Medulla oblongata (tissue), 1 donor: ENCODE measurements at regions not wholly inside any gene's neighbourhood (a gene's known extent, or its start where the extent isn't known, plus 50 kb on each side); places are given as distances from the start of the nearest gene placed in this dataset.

Experiments used
- DNase-seq: peaks from one replicate; pipeline ENCODE4 v3.0.0-alpha.2; 2015; ENCODE audit errors: extremely low spot score

GRCh38 chr22:49035818-49036457 lies 791.7 kb downstream of the BRD1 start:
- DNase-seq, result no peak

DNA sequence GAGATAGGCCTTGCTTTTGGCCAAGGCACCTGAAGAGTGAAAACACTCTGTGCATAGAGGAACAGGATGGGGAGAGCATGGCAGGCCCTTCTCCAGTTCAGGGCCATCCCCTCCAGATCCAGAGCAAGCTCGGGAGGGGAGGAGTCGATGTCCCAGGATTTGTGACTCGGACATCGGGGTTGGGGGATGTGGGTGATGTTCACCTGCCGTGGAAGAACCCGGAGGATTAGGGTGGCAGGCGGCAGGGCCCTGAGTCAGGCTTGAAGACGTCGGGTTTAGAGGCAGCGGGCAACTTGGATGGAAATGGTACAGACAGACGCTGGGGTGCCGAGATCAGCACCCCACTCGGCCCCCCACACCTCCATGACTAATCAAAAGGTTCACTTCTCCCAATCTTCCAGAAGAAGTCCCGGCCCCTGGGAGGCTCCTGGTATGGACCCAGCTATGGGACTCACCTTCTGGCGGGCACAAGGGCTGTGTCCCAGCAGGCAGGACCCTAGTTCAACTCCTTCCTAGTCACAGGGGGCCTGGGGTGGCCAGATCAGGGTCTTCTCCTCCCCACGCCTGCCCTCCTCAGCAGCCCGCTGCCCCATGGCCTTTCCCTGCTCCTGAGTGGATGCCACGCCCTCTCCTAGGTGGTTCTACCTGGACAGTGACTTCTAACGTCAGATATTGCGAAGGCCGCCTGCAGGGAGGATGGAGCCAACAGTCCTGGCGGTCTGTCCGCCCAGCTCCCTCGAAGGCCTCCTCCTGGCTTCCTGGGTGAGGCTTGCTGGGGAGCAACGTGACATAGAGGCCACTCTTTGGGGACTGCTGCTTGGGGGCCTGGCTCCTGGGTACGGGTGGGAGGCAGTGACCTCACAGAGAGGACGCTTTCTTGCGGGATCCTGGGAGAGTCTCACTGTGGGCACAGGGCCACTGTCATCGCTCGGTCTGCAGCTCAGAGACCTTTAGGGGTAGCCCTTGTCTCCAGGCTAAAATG lies 792.5 kb downstream of the BRD1 start:
- no peak for DNase-seq

DNA sequence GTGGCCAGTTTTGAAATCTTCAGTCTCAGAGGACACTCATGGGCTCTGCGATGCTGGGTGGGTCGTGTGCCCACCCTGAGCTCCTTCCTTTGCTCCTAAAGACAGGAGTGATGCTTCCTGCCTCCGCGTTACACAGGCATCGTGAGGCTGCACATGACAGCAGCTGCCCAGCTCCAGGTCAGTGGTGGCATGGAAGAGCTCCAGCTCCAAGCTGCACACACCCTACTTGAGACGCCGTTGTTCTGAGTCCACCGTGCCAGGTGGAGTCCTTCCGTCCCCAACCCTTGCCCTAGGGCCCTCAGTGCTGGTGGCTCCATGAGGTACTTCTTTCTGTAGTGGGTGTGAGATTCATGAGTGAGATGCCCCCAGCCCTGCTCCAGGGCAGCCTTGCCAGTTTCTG lies 794.1 kb downstream of the BRD1 start:
- DNase-seq, result no peak

DNA sequence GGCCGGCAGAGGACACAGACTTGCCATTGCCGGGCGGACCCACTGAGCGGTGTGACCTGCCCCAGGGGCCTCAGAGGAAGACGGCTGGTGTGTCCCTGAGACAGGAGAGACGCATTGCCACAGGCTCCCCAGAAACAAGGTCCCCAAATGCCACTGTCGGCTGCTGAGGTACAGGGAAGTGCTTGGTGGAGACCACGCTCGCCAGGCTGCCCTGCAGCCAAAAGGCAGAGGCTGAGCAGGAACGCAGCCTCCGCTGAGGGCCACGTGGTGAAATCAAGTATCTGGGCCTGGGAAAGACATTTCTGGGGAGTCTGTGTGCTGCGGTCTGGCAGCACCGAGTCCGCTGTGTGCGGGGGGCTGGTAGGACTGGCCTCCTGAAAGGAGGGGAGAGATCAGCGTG lies 794.9 kb downstream of the BRD1 start:
- no peak for DNase-seq

- DNase-seq, result no peak
Measured at GRCh38 chr22:49031746-49032330, 795.8 kb downstream of the BRD1 start.

GRCh38 chr22:49028111-49028510 lies 799.6 kb downstream of the BRD1 start:
- no peak for DNase-seq

- DNase-seq, result no peak
Measured at GRCh38 chr22:49027368-49027670, 800.4 kb downstream of the BRD1 start.

GRCh38 chr22:49026494-49027367 lies 800.9 kb downstream of the BRD1 start:
- DNase-seq, result peak; percentile 43

- DNase-seq, result no peak
Measured at GRCh38 chr22:49025791-49026493, 801.7 kb downstream of the BRD1 start.

- DNase-seq, result no peak
Measured at GRCh38 chr22:49024775-49025440, 802.8 kb downstream of the BRD1 start.

DNA sequence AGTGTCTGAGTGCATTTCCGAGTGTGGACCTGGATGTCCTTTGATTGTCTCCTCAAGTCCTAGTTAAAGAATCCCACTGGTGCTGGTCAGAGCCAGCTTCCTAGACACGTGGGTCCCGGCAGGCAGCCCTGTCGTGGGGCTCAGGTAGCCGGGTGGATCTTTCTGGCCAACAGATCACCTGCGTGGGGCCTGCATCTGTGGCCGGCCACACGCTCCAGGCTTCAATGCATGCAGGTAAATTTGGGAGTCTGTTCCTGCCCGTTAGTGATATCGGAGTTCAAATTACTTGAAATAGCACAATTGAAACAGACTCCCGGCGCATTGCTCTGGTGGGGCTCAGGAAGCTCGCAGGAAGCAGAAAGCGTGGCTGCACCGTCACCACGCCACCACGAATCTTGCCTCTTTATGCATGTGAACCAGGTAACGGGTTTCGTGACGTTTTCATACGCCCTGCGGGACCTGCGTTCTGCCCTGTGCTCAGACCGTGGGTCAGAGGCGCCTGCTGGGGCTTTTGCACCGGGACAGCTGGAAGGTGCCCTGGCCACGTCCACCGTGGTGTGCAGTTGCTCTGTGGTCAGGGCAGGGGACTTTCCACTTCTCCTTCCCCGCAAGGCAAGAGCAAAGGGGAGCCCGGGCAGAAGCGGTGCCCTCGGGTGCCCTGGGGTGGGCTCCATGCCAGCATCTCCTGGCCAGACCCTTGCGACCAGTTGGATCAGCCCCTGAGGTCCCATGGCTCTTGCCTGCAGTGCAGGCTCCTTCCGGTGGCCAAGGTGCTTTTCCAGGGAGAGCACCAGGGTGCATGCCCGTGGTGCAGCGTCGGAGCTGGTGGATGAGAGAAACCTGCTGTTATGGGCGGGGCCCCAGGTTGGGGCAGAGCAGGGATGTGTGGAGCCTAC lies 803.5 kb downstream of the BRD1 start:
- DNase-seq, result no peak

DNA sequence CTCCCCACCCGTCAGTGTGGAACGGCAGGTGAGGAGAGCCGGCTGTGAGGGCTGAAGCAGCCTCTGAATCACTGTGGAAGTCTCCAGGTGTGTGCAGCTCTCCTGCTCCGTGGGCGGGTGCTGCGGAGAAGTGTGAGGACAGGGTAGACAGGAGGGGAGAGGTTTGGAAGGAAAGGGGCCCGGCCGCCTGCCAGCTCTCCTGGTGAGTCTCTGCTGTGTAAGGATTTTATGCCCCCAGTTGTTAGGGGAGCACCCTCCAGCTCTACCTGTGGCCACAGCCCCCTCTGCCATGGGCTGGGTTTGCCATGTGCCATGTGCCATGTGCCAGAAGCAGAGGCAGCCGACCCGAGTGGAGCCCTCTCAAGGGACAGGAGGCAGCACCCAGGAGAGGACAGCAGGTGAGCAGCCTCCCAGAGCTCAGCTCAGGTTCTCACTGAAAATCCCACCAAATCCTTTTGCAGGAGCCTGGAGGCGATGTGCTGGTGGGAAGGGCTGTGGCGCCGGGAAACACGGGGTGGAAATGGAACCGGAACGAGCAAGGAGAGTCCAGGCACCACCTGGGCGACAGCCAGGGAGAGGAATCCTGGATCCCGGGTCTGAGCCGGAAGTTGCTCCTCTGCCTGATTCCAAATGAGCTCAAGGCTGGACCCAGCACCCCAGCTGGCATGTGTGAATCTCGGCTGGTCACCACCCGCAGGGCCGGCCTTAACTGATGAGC lies 804.4 kb downstream of the BRD1 start:
- no peak for DNase-seq

- no peak for DNase-seq
Measured at GRCh38 chr22:49022816-49023160, 804.9 kb downstream of the BRD1 start.

- no peak for DNase-seq
Measured at GRCh38 chr22:49021926-49022815, 805.5 kb downstream of the BRD1 start.

- DNase-seq, result no peak
Measured at GRCh38 chr22:49021131-49021925, 806.3 kb downstream of the BRD1 start.

DNA sequence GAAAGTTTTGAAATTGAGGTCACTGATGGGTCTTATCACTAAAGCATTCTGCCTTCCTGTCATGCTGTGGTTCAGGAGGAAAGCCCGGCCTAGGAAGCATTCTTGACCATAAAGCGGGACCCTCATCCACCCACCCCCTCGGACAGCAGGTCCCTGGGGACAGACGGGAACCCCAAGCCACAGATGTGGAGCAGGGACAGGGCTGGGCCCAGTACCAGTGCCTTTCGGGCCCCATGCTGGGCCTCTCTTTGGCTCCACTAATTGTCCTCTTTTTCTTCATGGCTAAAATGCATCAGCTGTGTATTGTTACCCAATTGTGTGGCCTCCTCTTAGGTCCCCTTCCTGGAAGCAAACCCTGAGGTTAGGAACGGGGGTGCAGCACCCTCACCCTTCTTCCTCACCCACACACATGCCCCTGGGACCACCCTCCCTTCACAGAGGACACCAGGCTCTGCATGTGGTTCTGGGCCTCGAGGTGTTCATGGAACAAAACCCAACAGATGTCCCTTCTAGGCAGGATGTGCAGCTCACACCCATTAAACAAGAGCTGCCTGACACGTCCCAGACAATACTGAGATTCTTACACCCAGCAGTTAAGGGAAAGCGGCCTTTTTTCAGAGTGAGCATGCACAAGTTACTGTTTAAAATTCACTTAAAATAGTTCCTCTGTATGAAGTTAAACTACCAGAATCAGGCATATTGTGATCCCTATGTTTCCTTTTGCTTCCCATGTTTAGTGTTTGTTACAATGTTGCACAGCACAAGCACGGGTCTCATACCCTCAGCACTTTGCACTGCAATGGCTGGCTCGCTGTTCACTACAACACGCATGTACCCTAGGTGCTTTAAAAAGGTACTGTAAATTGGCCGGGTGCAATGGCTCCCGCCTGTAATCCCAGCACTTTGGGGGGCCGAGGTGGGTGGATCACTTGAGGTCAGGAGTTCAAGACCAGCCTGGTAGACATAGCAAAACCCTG lies 807.6 kb downstream of the BRD1 start:
- DNase-seq, result no peak
